GM23248 (cell line): ENCODE measurements at regions not wholly inside any gene's neighbourhood (a gene's known extent, or its start where the extent isn't known, plus 50 kb on each side); places are given as distances from the start of the nearest gene placed in this dataset.

ENCODE experiments used
- EZH2 ChIP-seq: fragments of 200-600 bp; sonication (generic); IDR thresholded peaks from 2 replicates; pipeline ENCODE4 v1.6.1; 2018; ENCODE audit warnings: antibody characterized with exemption, mild to moderate bottlenecking; ENCODE audit not compliant: insufficient read depth, poor library complexity, severe bottlenecking
- EZH2phosphoT487 ChIP-seq: fragments of 200-600 bp; sonication (generic); IDR thresholded peaks from 2 replicates; pipeline ENCODE4 v1.6.1; 2018; ENCODE audit warnings: antibody characterized with exemption, moderate library complexity, mild to moderate bottlenecking, low read depth; ENCODE audit not compliant: insufficient read depth

GRCh38 chr1:192512426-192513162, 63.0 kb upstream of the RGS1 start:
- TF ChIP-seq EZH2phosphoT487 (no peak), EZH2 (no peak)
